Fibroblast of lung (primary cell): ENCODE measurements at regions not wholly inside any gene's neighbourhood (a gene's known extent, or its start where the extent isn't known, plus 50 kb on each side); places are given as distances from the start of the nearest gene placed in this dataset.

Experiments
- CTCF ChIP-seq, 2 donors: IDR thresholded peaks in 1 of 2; conservative IDR thresholded peaks in 1 of 2; 1 replicate in 1 of 2; 2 replicates in 1 of 2; pipeline ENCODE4 v1.5.1; 2011 to 2012; ENCODE audit warnings: low read length in 2 of 2, control low read depth in 1 of 2, inconsistent platforms in 1 of 2, low read depth in 1 of 2, mild to moderate bottlenecking in 1 of 2
- EZH2 ChIP-seq: IDR thresholded peaks from 2 replicates; pipeline ENCODE4 v1.5.1; 2012; ENCODE audit warnings: low read length, control low read depth, mild to moderate bottlenecking; ENCODE audit errors: missing control alignments

- no peak for TF ChIP-seq CTCF (conservative IDR thresholded peaks at IDR 0.05 in 1 of 2, IDR thresholded peaks at IDR 0.05 in 1 of 2; ENCODE audit: low read depth in 1 of 2, low read length in 2 of 2)
- no peak for TF ChIP-seq EZH2
These were observed 229.3 kb downstream of the HNMT start for GRCh38 chr2:138193416-138194213.
